ENCODE measurements at regions not wholly inside any gene's neighbourhood (a gene's known extent, or its start where the extent isn't known, plus 50 kb on each side); places are given as distances from the start of the nearest gene placed in this dataset.

- Histone ChIP-seq H3K4me1 (ENCODE audit: low read length) (no peaks in the 10 kb centered on the region), H2AFZ (ENCODE audit: low read length) (no peak overlapping the region), H3F3A (ENCODE audit: insufficient read depth, low read length) (no peaks in the 10 kb centered on the region), H3K9ac (ENCODE audit: low read length) (no peak overlapping the region), H3K9me2 (replicated peaks; ENCODE audit: insufficient read depth, low read length) (no peaks in the 10 kb centered on the region), H3K9me3 (replicated peaks; ENCODE audit: insufficient read depth, low read length) (no peaks in the 10 kb centered on the region), H4K20me1 (ENCODE audit: insufficient read depth, low read length) (no peaks in the 10 kb centered on the region), H3K4me2 (ENCODE audit: low read depth, low read length) (no peak overlapping the region), H3K27ac (ENCODE audit: low read length) (no peak overlapping the region), H3K27me3 (replicated peaks; ENCODE audit: insufficient read depth, low read length) (no peaks in the 10 kb centered on the region), H3K79me2 (ENCODE audit: low read length) (no peaks in the 10 kb centered on the region), H3K4me3 (ENCODE audit: low read length) (no peak overlapping the region), H3K36me3 (replicated peaks; ENCODE audit: insufficient read depth, low read length) (no peaks in the 10 kb centered on the region)
- no peak for DNase-seq
- TF ChIP-seq EZH2 (optimal IDR thresholded peaks at IDR 0.05; ENCODE audit: low read depth, low read length) (no peak), EZH2phosphoT487 (IDR thresholded peaks at IDR 0.05; ENCODE audit: low read length) (no peak), CTCF (IDR thresholded peaks at IDR 0.05; ENCODE audit: low read length) (no peak)
Observed at GRCh38 chr18:64872710-64873458, 724.0 kb upstream of the LINC00305 start.

- no peak for TF ChIP-seq EZH2 (optimal IDR thresholded peaks at IDR 0.05; ENCODE audit: low read depth, low read length)
- TF ChIP-seq EZH2phosphoT487 (IDR thresholded peaks at IDR 0.05; ENCODE audit: low read length): no peak
- no peak for TF ChIP-seq CTCF (IDR thresholded peaks at IDR 0.05; ENCODE audit: low read length)
- H3K36me3 ChIP-seq (replicated peaks; ENCODE audit: insufficient read depth, low read length): no peaks in the 10 kb centered on the region
- H3K9me3 ChIP-seq (replicated peaks; ENCODE audit: insufficient read depth, low read length): no peaks in the 10 kb centered on the region
- no peaks in the 10 kb centered on the region for H4K20me1 ChIP-seq (ENCODE audit: insufficient read depth, low read length)
- no peak for DNase-seq
- H3F3A ChIP-seq (ENCODE audit: insufficient read depth, low read length): no peaks in the 10 kb centered on the region
- H3K27ac ChIP-seq (ENCODE audit: low read length): no peak overlapping the region
- H3K79me2 ChIP-seq (ENCODE audit: low read length): no peaks in the 10 kb centered on the region
- H2AFZ ChIP-seq (ENCODE audit: low read length): no peak overlapping the region
- H3K4me1 ChIP-seq (ENCODE audit: low read length): no peaks in the 10 kb centered on the region
- no peak overlapping the region for H3K4me3 ChIP-seq (ENCODE audit: low read length)
- H3K4me2 ChIP-seq (ENCODE audit: low read depth, low read length): no peak overlapping the region
- H3K9me2 ChIP-seq (replicated peaks; ENCODE audit: insufficient read depth, low read length): no peaks in the 10 kb centered on the region
- no peaks in the 10 kb centered on the region for H3K27me3 ChIP-seq (replicated peaks; ENCODE audit: insufficient read depth, low read length)
- no peak overlapping the region for H3K9ac ChIP-seq (ENCODE audit: low read length)
Observed at GRCh38 chr18:64854112-64854511, 705.2 kb upstream of the LINC00305 start.

GRCh38 chr18:64852281-64852680, 703.4 kb upstream of the LINC00305 start:
- no peak for DNase-seq
- Histone ChIP-seq H3K27me3 (replicated peaks; ENCODE audit: insufficient read depth, low read length) (no peaks in the 10 kb centered on the region), H3K4me3 (ENCODE audit: low read length) (no peak overlapping the region), H2AFZ (ENCODE audit: low read length) (no peak overlapping the region), H3K9ac (ENCODE audit: low read length) (no peak overlapping the region), H4K20me1 (ENCODE audit: insufficient read depth, low read length) (no peaks in the 10 kb centered on the region), H3K4me2 (ENCODE audit: low read depth, low read length) (no peak overlapping the region), H3K9me2 (replicated peaks; ENCODE audit: insufficient read depth, low read length) (no peaks in the 10 kb centered on the region), H3K27ac (ENCODE audit: low read length) (no peak overlapping the region), H3K36me3 (replicated peaks; ENCODE audit: insufficient read depth, low read length) (no peaks in the 10 kb centered on the region), H3K9me3 (replicated peaks; ENCODE audit: insufficient read depth, low read length) (no peaks in the 10 kb centered on the region), H3K79me2 (ENCODE audit: low read length) (no peaks in the 10 kb centered on the region), H3F3A (ENCODE audit: insufficient read depth, low read length) (no peaks in the 10 kb centered on the region), H3K4me1 (ENCODE audit: low read length) (no peaks in the 10 kb centered on the region)
- TF ChIP-seq CTCF (IDR thresholded peaks at IDR 0.05; ENCODE audit: low read length) (no peak), EZH2phosphoT487 (IDR thresholded peaks at IDR 0.05; ENCODE audit: low read length) (no peak), EZH2 (optimal IDR thresholded peaks at IDR 0.05; ENCODE audit: low read depth, low read length) (no peak)

Data from MM.1S (cell line).